Common myeloid progenitor, CD34-positive (primary cell): ENCODE measurements at regions not wholly inside any gene's neighbourhood (a gene's known extent, or its start where the extent isn't known, plus 50 kb on each side); places are given as distances from the start of the nearest gene placed in this dataset.
A peak's percentile ranks its signal among the peaks of the same experiment; 100 is the strongest.

ENCODE experiments used
- CTCF ChIA-PET: fragments of 350-600 bp; sonication (Branson Sonifier 250); formaldehyde crosslinking; loops from one replicate; lab custom pipeline; 2021; ENCODE audit warnings: antibody characterized with exemption; lab: Charles Lee
- POLR2A ChIA-PET: fragments of 350-600 bp; sonication (Branson Sonifier 250); formaldehyde crosslinking; loops from one replicate; lab custom pipeline; 2021; ENCODE audit warnings: antibody characterized with exemption; lab: Charles Lee
- DNase-seq, 3 donors: peaks; one replicate each; pipeline versions ENCODE4 v3.0.0 to v3.0.0-alpha.2; 2013
- H3K27ac ChIP-seq, 2 experiments: 1 replicate in 1 of 2; 2 replicates in 1 of 2; pipeline ENCODE4 v1.7.0; 2013; ENCODE audit warnings: inconsistent platforms in 2 of 2, low read length in 2 of 2, mild to moderate bottlenecking in 2 of 2, low read depth in 1 of 2, moderate library complexity in 1 of 2; ENCODE audit not compliant: severe bottlenecking in 2 of 2, insufficient read depth in 1 of 2, poor library complexity in 1 of 2
- H3K27me3 ChIP-seq, 5 experiments: replicated peaks in 2 of 5; 1 replicate in 3 of 5; 2 replicates in 2 of 5; pipeline versions ENCODE4 v1.6.1 to v1.7.0; 2013; ENCODE audit warnings: low read length in 4 of 5, mild to moderate bottlenecking in 2 of 5, moderate library complexity in 2 of 5, inconsistent platforms in 1 of 5; ENCODE audit not compliant: insufficient read depth in 5 of 5, control insufficient read depth in 4 of 5
- H3K36me3 ChIP-seq, 4 experiments: 1 replicate in 2 of 4; 2 replicates in 2 of 4; pipeline versions ENCODE4 v1.6.1 to v1.7.0; 2013; ENCODE audit warnings: low read length in 3 of 4, control low read depth in 1 of 4, mild to moderate bottlenecking in 1 of 4; ENCODE audit not compliant: control insufficient read depth in 4 of 4, insufficient read depth in 4 of 4
- H3K4me1 ChIP-seq, 4 experiments: 1 replicate in 3 of 4; 2 replicates in 1 of 4; pipeline versions ENCODE4 v1.6.1 to v1.7.1; 2013; ENCODE audit warnings: low read length in 3 of 4, mild to moderate bottlenecking in 3 of 4, control low read depth in 1 of 4, inconsistent platforms in 1 of 4, moderate library complexity in 1 of 4; ENCODE audit not compliant: control insufficient read depth in 4 of 4, insufficient read depth in 4 of 4; ENCODE audit errors: control extremely low read depth in 1 of 4
- H3K4me3 ChIP-seq, 7 experiments: 1 replicate in 4 of 7; 2 replicates in 3 of 7; pipeline versions ENCODE4 v1.5.1 to v1.7.0; 2013; ENCODE audit warnings: mild to moderate bottlenecking in 7 of 7, low read length in 6 of 7, moderate library complexity in 6 of 7, inconsistent platforms in 2 of 7, low read depth in 2 of 7, control low read depth in 1 of 7; ENCODE audit not compliant: insufficient read depth in 4 of 7, control insufficient read depth in 1 of 7; ENCODE audit errors: extremely low read depth in 1 of 7
- H3K9me3 ChIP-seq, 5 experiments: 1 replicate in 4 of 5; 2 replicates in 1 of 5; pipeline versions ENCODE4 v1.6.1 to v1.7.1; 2013; ENCODE audit warnings: low read length in 4 of 5, mild to moderate bottlenecking in 2 of 5, inconsistent platforms in 1 of 5, low read depth in 1 of 5, moderate library complexity in 1 of 5; ENCODE audit not compliant: control insufficient read depth in 4 of 5, insufficient read depth in 2 of 5; ENCODE audit errors: control extremely low read depth in 1 of 5
- WGBS: methylation state at CpG from one replicate; pipeline ENCODE4 v1.1.5; 2013; ENCODE audit not compliant: insufficient coverage; 5-methylcytosine and 5-hydroxymethylcytosine counted together

- DNase-seq = no peak
- no peaks in the 10 kb centered on the region for H3K36me3 ChIP-seq
- H3K9me3 ChIP-seq = peaks cover 0 to 18% (median 11%) of the 10 kb centered on the region in 5 experiments
- ChIA-PET CTCF (no interaction called here), POLR2A (no interaction called here)
- H3K4me1 ChIP-seq = peaks cover 0 to 9% (median 1%) of the 10 kb centered on the region in 4 experiments
- no peak overlapping the region for H3K4me3 ChIP-seq
- H3K27me3 ChIP-seq = no peaks in the 10 kb centered on the region
- no peak overlapping the region for H3K27ac ChIP-seq
- 57% methylated on average over 1 of the region's 1 CpG for WGBS
Measured at GRCh38 chr4:108488865-108489264, 131.5 kb upstream of the RPL34 start.

- Histone ChIP-seq H3K4me3 (no peak overlapping the region), H3K4me1 (peaks cover 2 to 27% (median 12%) of the 10 kb centered on the region in 4 experiments), H3K27me3 (no peaks in the 10 kb centered on the region), H3K27ac (no peak overlapping the region), H3K36me3 (no peaks in the 10 kb centered on the region), H3K9me3 (peaks cover 0 to 2% (median 0%) of the 10 kb centered on the region in 5 experiments)
- ChIA-PET POLR2A (no interaction called here), CTCF (no interaction called here)
- WGBS = no CpG with 5 or more reads among the region's 1 CpG
- DNase-seq = no peak
Measured at GRCh38 chr4:108486046-108486445, 134.3 kb upstream of the RPL34 start.

- WGBS = 100% methylated on average over 1 of the region's 1 CpG
- POLR2A ChIA-PET = no interaction called here
- H3K36me3 ChIP-seq = no peaks in the 10 kb centered on the region
- DNase-seq = peak in 1 of 3 donors; percentile 3
- peaks cover 0 to 2% (median 0%) of the 10 kb centered on the region in 5 experiments for H3K9me3 ChIP-seq
- no peak overlapping the region for H3K27ac ChIP-seq
- H3K4me1 ChIP-seq = peaks cover 2 to 27% (median 12%) of the 10 kb centered on the region in 4 experiments
- H3K4me3 ChIP-seq = no peak overlapping the region
- no peaks in the 10 kb centered on the region for H3K27me3 ChIP-seq
- CTCF ChIA-PET = interaction anchor here (1.1 kb wide), 1 partner anchor 25 kb away, joined by 3 read pairs; no protein-coding TSS in a partner anchor
Measured at GRCh38 chr4:108484187-108484586, 136.2 kb upstream of the RPL34 start.

GRCh38 chr4:108483650-108484049 lies 136.7 kb upstream of the RPL34 start:
- Histone ChIP-seq H3K36me3 (no peaks in the 10 kb centered on the region), H3K4me3 (no peak overlapping the region), H3K4me1 (peaks cover 2 to 27% (median 12%) of the 10 kb centered on the region in 4 experiments), H3K27me3 (no peaks in the 10 kb centered on the region), H3K27ac (no peak overlapping the region), H3K9me3 (peaks cover 0 to 2% (median 0%) of the 10 kb centered on the region in 5 experiments)
- no peak for DNase-seq
- no CpG with 5 or more reads among the region's 3 CpGs for WGBS
- CTCF ChIA-PET = interaction anchor here (1.1 kb wide), 1 partner anchor 26 kb away, joined by 3 read pairs; no protein-coding TSS in a partner anchor
- POLR2A ChIA-PET = no interaction called here

GRCh38 chr4:108483079-108483478 lies 137.3 kb upstream of the RPL34 start:
- no peaks in the 10 kb centered on the region for H3K36me3 ChIP-seq
- no peaks in the 10 kb centered on the region for H3K9me3 ChIP-seq
- WGBS = no CpG with 5 or more reads among the region's 1 CpG
- peak overlapping the region in 1 of 7 experiments; percentile 14 for H3K4me3 ChIP-seq
- DNase-seq = peak; percentile 10 to 69 (median 67)
- no peaks in the 10 kb centered on the region for H3K27me3 ChIP-seq
- no peak overlapping the region for H3K27ac ChIP-seq
- ChIA-PET CTCF (interaction anchor here (0.6 kb wide), 1 partner anchor 306 kb away, joined by 5 read pairs; no protein-coding TSS in a partner anchor), POLR2A (no interaction called here)
- peaks cover 2 to 27% (median 12%) of the 10 kb centered on the region in 4 experiments for H3K4me1 ChIP-seq

GRCh38 chr4:108480881-108481280 lies 139.5 kb upstream of the RPL34 start:
- POLR2A ChIA-PET = no interaction called here
- H3K4me1 ChIP-seq = peaks cover 2 to 27% (median 11%) of the 10 kb centered on the region in 4 experiments
- no peaks in the 10 kb centered on the region for H3K27me3 ChIP-seq
- H3K27ac ChIP-seq = no peak overlapping the region
- DNase-seq = no peak
- no peaks in the 10 kb centered on the region for H3K9me3 ChIP-seq
- WGBS = no CpG with 5 or more reads among the region's 1 CpG
- H3K4me3 ChIP-seq = no peak overlapping the region
- no peaks in the 10 kb centered on the region for H3K36me3 ChIP-seq
- CTCF ChIA-PET = no interaction called here

- no peak overlapping the region for H3K27ac ChIP-seq
- H3K4me1 ChIP-seq = peaks cover 0 to 7% (median 1%) of the 10 kb centered on the region in 4 experiments
- WGBS = 100% methylated on average over 1 of the region's 2 CpGs
- POLR2A ChIA-PET = interaction anchor here (0.6 kb wide), 1 partner anchor 1525 kb away, joined by 3 read pairs; no protein-coding TSS in a partner anchor
- DNase-seq = no peak
- H3K27me3 ChIP-seq = no peaks in the 10 kb centered on the region
- no peak overlapping the region for H3K4me3 ChIP-seq
- CTCF ChIA-PET = interaction anchor here (1.2 to 1.8 kb wide), 3 partner anchors 11 to 418 kb away, joined by 3 to 4 read pairs (median 3); no protein-coding TSS in a partner anchor
- peaks cover 0 to 3% (median 2%) of the 10 kb centered on the region in 5 experiments for H3K9me3 ChIP-seq
- H3K36me3 ChIP-seq = no peaks in the 10 kb centered on the region
Measured at GRCh38 chr4:108477527-108478108, 142.8 kb upstream of the RPL34 start.
